ENCODE measurements at regions not wholly inside any gene's neighbourhood (a gene's known extent, or its start where the extent isn't known, plus 50 kb on each side); places are given as distances from the start of the nearest gene placed in this dataset.

DNA sequence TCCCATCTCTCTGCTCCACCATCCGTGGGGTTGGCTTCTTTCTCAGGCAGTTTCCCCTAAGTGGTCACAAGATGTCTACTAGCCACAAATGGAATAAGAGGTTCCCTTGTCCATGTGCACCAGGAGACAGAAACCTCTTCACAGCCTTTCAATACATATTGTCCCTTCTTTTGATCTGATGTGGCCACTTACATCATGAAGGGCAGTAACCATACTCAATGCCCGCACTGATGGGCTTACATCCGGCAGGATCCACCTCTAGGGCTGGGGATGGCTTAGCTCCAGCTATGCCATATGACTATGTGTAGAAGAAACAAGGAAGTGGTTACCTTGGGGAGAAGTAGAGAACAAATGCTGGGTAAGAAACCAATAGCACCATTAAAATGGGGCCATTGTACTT, 64.4 kb downstream of the PLEKHG1 start:
- TF ChIP-seq BCL11A (IDR thresholded peaks at IDR 0.05; ENCODE audit: low read depth in 2 of 2, low read length in 2 of 2): no peak
- TF ChIP-seq, protein P1, sequence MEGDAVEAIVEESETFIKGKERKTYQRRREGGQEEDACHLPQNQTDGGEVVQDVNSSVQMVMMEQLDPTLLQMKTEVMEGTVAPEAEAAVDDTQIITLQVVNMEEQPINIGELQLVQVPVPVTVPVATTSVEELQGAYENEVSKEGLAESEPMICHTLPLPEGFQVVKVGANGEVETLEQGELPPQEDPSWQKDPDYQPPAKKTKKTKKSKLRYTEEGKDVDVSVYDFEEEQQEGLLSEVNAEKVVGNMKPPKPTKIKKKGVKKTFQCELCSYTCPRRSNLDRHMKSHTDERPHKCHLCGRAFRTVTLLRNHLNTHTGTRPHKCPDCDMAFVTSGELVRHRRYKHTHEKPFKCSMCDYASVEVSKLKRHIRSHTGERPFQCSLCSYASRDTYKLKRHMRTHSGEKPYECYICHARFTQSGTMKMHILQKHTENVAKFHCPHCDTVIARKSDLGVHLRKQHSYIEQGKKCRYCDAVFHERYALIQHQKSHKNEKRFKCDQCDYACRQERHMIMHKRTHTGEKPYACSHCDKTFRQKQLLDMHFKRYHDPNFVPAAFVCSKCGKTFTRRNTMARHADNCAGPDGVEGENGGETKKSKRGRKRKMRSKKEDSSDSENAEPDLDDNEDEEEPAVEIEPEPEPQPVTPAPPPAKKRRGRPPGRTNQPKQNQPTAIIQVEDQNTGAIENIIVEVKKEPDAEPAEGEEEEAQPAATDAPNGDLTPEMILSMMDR (IDR thresholded peaks at IDR 0.05; ENCODE audit: control extremely low read depth in 1 of 3, insufficient read depth in 1 of 3, low read depth in 1 of 3, low read length in 3 of 3): no peak
- TF ChIP-seq MAFK (IDR thresholded peaks at IDR 0.05; ENCODE audit: low read depth, low read length): no peak
- TF ChIP-seq POLR2A (IDR thresholded peaks at IDR 0.05; ENCODE audit: control extremely low read depth in 1 of 2, low read depth in 2 of 2, low read length in 2 of 2): no peak
- TF ChIP-seq RAD21 (IDR thresholded peaks at IDR 0.05 in 1 of 2, conservative IDR thresholded peaks at IDR 0.05 in 1 of 2; ENCODE audit: low read depth in 2 of 2, low read length in 2 of 2): no peak
- TF ChIP-seq SRF (IDR thresholded peaks at IDR 0.05; ENCODE audit: low read depth, low read length): no peak
- TF ChIP-seq EP300 (IDR thresholded peaks at IDR 0.05; ENCODE audit: borderline replicate concordance in 1 of 2, low read depth in 2 of 2, low read length in 2 of 2): no peak
- TF ChIP-seq PHF8 (conservative IDR thresholded peaks at IDR 0.05; ENCODE audit: low read depth, low read length): no peak

All from H1 (cell line).